GM21786 (cell line): ENCODE measurements at regions not wholly inside any gene's neighbourhood (a gene's known extent, or its start where the extent isn't known, plus 50 kb on each side); places are given as distances from the start of the nearest gene placed in this dataset.

Source experiments
- ATAC-seq: cut with Tn5 transposase; IDR thresholded peaks from one replicate; pipeline ENCODE4 v1.9.1; 2021; ENCODE audit not compliant: unreplicated experiment

DNA sequence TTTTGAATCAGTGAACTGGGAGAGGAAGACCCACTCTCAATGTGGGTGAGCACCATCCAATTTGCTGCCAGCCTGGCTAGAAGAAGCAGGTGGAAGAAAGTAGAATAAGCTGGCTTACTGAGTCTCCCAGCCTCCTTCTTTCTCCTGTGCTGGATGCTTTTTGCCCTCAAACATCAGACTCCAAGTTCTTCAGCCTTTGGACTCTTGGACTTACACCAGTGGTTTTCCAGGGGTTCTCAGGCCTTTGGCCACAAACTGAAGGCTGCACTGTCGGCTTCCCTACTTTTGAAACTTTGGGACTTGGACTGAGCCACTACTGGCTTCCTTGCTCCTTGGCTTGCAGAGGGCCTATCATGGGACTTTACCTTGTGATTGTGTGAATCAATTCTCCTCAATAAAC, 804.2 kb upstream of the SLITRK1 start:
- ATAC-seq: no peak

DNA sequence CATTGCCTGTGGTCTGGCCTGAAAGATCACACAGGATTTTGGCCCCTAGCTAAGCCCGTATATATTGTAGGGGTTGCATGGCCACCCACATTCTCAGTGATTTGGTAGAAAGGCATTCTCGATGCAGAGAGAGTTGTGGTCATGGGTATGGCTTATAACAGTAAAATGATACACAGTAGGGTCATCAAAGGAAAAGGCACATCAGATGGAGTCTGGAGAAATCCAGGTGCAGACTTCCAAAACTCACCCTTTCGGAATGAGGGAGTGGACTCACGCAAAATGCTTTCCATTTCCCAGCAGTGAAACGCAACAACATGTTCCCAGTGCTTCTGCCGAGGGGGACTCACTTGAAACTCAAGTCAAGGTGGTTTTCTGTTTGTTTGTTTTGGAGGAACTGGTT, 802.5 kb upstream of the SLITRK1 start:
- ATAC-seq: no peak

DNA sequence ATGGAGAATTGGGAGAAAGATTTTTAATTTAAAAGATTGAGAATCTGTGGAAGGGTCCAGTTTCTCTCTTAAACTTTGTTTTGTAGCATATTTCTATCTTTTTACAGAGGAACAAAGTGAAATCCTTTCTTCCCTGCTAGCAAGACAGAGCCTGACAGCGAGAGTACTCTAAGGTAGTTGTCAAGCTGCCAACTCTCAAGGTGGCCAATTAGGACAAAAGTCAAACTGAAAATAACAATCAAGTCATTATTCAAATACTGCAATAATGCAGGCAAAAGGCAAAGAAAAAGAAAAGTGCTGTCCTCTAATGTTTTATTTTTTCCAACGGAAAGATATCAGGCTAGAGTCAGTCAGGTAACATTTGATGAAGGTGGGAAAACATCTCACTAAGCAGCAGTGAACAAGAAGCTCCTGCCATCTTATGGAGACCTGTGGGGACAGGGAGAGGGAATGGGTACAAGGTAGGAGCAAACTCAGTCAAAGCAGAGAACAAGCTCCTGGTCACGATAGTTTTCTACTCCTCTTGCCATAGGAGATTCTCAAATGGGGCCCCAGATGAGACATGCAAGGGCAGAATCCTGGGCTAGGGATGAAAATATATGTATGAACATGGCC, 801.9 kb upstream of the SLITRK1 start:
- no peak for ATAC-seq

DNA sequence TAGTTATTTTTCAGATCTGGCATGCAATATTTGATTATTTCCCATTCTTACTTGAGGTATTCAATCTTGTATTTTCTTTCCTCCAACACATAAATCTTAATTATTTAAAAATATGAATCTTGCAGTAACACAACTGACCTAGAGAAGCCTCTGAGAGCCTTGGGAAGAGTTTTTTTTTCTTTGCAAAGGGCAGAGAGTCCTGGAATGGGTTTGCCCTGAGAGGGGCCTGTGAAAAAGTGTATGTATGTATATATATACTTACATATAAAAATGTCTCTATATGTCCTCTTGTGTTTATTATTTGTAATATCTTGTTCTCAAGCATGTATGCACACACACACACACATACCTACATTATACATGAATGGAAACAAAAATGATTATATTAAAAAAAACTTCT, 801.2 kb upstream of the SLITRK1 start:
- ATAC-seq: no peak

DNA sequence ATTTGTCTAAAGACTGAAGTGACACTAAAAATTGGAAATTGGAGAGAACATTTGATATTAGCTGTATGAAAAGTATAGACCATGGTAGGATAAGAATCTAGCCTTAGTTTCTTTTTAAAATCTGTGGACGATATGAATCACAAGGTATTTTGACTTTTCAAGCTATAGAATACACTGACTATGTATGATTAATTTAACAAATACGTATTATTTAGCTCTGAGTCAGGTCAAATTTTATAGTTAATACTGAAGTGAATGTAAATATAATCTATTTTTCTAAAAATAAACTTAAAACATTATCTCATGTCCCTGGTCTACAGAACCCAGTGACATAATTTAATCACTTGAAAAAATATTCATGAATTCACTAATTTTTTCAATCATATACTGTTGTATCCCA, 795.6 kb upstream of the SLITRK1 start:
- ATAC-seq: no peak

DNA sequence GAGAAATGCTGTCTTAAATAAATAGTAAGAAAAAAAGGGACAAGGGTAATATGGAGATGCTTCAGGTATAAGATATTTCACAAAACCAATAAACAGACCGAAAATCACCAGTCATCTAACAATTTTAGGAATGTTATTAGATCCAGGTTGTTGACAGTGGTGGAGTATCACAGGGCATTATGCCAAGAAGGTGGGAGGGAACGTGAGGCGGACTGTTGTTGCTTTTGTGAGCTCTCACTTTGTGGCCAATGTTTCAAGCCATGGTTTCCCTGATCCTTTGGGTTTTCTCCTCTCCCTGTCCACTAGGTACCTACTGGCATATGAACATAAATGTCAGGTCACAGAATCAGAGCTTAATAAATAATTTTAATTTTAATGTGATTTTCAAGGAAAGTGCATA, 790.3 kb upstream of the SLITRK1 start:
- ATAC-seq: no peak

DNA sequence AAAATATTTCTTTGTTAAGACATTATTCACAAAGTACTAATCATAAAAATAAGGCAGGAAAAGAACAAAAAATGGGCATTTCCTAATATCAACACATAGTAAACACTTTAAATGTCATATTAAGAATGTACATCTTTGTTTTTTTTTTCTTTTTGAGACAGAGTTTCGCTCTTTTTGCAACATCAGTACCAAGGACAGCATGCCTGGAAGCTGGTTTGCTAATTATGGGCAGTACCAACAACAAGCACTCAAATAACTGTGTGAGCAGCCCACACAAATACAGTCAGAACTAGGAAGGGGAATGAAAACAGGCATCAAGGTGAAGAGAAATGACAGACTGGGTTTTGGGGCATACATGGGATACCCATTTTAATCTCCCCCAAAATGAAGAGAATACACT, 788.0 kb upstream of the SLITRK1 start:
- no peak for ATAC-seq

DNA sequence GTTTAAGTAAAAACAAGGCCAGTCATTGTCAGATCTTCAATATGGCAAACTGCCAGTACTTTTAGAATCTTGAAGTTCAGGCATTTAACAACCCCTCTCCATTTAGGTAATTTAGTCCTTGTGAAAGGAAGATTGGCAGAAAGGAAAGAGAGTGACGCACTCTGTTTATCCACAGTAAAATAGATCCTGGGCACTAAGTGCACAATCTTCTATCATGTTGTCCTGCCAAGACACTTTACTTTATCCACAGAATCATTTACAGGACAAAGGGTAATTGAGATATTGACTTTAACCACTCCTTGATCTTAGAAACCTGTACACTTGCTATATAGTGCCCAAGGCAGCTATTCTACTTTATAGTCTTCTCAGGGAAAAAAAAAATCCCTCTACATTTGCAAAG, 786.4 kb upstream of the SLITRK1 start:
- no peak for ATAC-seq

DNA sequence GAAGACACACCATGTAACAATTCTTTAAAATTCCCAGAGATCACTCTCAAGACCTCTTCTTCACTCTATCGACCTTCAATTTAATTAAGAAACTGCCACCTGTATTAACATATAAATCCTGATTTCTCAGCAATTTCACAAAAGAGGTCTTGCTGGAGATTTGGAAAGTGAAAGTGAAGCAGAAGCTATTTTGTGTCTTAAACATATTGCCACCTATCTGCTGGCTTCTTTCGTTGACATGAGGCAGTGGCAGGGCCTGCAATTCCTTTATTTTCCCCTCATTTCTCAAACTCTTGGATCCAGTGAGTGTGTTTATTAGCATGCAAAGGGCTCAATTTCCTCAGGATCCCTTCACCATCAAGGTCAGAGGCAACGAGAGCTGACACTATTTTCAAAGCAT, 780.2 kb upstream of the SLITRK1 start:
- ATAC-seq: no peak

DNA sequence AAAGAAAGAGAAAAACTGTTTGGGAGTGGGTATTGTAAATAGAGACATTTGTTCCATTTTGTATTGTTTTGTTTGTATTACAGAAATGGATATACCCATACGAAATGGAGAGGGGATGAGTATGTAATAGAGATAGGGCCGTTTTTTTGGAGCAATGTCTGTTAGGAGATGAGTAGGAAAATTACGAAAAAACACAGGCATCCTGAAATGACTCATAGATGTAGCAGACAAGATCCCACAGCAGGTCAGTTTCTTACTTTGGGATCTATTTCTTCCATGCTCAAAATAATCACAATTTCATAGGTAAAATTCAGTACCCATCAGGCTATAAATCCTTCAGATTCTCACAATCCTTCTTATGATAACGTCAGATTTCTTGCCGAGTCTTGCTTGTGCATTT, 779.4 kb upstream of the SLITRK1 start:
- ATAC-seq: no peak

DNA sequence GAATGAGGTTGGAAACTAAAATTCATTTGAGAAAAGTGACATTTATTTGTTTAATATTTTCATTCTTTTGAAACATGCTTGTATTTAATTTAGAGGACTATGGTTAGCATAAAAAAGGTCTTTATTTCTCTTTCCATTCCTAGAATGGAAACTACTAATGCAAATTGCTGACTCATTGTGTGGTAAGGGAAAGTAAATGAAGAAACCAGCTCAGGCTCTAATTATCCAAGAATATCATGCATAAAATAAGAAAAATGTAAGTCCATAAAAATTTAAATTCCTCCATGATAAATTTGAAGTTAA, 777.0 kb upstream of the SLITRK1 start:
- ATAC-seq: no peak

DNA sequence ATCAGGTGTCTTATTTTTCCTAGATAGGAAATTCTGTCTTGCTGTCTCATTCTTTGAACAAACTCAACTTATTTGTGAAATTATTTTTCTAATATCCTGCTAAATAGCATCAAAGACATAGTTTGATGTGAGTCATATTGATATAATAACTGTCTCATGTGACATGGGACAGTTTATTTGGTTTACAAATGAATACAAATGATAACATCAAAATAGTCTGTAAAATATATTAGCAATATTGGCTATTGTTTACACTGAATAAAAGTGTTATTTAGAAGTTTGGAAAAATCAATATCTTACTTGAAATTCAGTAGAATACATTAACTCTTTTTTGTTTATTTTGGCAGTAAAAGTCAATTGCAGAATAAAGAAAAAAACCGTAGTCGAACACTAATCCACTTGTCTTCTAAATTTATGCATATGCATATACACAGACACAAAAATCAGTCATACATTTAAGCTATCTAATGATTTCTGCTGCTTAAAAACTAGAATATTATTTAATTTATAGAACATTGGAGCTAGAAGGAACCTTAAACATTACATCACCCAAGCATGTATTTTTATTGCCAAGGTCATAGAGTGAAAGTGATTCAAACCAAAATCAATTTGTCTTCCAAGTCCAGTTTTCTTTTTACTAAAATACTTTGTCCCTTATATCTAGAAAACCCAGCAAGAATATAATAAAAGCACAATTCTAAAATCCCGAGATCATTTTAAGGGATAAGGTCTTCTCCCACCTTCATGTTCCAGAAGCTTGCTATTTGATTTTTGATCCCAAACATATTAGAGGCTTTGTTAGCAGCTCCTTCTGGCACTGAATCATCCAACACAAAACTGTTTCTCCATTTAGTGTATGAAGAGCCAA, 776.5 kb upstream of the SLITRK1 start:
- ATAC-seq: no peak

DNA sequence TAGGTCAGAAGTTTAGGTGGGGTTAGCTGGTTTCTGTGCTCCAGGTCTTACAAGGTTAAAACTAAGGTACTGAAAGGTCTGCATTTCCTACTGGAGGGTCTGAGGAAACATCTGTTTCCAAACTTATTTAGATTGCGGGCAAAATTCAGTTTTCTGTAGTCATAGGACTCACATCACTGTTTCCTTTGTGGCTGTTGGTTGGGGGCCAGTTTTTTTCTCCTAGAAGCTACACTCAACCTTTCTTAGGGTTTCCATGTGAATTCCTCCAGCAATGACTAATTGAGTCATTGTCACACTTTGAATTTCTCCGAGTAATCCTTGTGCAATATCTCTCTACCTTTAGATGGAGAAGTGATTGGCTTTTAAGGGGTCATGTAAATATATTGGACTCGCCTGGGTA, 773.4 kb upstream of the SLITRK1 start:
- ATAC-seq: no peak

DNA sequence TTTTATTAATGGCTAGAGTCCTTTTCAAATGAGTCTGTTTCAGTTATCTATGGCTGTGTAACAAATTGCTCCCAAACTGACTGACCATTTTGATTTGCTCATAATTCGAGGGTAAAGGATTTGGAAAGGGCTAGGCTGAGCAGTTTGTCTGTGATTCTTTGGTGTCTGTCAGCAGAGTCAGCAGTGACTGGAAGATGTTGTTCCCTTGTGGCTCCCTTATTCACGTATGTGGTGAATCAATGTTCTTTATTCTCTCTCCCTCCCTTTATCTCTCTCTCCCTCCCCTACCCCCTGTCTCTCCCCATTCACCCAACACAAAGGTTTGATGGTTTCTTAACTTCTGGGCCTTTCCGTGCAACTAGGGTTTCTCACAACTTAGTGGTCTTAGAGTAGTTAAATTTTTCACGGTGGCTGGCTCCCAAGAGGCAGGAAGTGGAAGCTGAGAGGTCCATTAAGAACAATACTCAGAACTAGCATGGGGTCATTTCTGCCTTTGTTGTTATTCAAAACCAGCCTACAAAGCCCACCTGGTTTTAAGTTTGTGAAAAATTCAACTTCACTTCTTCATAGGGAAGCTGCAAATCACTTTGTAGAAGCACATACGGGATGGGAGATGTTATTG, 772.5 kb upstream of the SLITRK1 start:
- ATAC-seq: no peak

DNA sequence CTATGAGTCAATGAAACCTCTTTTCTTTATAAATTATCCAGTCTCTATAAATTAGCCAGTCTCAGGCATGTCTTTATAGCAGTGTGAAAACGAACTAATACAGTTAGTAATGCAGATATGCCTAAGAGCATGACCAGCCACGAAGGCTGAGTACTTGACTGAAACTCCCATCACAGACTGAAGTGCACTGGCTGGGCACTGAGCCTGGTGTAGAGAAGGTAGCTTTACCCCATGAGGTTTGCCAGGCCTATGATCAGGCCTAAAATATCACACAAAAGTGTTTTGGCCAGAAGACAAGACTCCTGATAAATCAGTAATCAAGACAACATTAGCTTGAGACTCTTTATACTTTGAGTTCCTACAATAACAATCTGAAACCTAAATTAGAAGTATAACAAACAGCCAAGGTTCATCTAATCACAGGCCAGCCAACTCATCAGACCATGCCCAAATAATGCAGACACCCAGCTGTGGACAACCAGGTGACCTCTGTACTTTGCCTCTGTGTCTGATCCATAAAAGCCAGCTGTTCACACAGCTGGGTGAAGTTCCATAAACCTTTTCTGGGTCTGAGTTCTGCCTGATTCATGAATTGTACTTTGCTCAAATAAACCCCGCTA, 771.8 kb upstream of the SLITRK1 start:
- ATAC-seq: no peak

DNA sequence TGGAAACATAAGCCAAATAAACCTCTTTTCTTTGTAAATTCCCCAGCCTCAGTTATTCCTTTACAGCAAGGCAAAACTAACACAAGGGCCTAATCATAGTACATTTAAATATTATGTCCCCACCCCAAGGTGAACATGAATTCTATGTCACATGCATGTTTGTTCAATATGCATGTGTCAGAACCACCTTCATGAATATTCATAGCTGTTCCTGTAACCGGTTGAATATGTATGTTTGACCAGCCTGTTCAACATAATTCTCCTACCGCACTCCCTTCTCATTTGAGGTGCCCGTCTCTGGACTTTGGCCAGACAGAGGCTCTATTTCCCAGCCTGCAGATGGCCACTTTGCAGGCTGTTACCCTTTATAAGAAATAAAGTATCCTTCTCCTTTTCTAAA, 769.4 kb upstream of the SLITRK1 start:
- ATAC-seq: no peak

DNA sequence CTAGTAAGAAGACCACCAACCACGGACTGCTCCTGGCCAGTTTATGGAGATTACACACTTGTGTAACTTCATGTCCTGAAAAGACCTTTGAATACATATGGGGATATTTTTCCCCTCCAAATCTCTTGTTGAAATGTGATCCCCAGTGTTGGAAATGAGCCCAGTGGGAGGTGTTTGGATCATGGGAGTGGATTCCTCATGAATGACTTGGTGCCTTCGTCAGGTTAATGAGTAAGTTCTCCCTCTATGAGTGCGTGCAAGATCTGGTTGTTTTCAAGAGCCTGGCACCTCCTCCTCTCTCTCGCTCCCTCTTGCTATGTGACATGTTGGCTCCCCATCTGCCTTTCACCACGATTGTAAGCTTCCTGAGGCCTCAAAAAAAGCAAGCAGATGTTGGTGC, 769.0 kb upstream of the SLITRK1 start:
- no peak for ATAC-seq

DNA sequence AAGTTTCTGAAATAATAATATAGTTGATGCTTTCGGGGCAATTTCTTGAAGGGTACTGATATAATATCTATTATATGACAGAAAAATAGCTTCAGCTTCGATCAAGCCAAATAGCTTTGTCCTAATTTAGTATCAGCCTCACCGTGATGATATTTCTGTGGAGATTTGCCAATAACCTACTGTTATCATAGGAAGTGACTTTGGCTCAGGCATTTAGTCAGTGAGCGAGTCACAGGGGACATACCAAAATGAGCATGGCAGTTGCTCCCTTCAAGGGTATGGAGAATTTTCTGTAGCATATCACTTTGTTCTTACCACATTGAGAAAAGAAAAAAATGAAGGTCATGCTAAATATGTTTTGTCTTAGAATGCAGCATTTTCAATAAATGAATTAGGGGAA, 767.6 kb upstream of the SLITRK1 start:
- ATAC-seq: no peak

DNA sequence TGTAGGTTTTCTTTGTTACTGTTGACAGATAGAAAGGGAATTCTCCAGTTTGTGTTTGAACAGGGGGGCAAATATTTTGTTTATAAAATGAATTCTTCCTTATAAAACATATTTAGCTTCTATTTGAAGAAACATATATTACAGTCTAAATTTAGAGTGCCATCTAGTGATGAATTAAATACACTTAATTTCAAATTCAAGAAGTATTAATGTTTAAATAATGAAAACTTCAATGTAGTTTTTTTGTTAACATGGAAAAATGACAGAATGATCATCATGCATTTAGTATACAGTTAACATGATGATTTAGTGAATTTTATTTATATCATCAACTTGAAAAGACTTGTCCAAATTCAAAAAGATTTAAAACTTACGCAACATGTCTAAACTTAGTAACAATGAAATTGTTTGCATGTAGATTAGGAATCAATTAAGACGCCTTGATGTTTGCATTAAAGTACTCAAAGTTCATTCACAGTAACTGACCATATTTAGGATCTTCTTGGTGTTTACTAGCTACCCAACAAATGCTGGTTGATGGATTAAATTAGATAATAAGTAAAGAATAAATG, 765.9 kb upstream of the SLITRK1 start:
- ATAC-seq: no peak

DNA sequence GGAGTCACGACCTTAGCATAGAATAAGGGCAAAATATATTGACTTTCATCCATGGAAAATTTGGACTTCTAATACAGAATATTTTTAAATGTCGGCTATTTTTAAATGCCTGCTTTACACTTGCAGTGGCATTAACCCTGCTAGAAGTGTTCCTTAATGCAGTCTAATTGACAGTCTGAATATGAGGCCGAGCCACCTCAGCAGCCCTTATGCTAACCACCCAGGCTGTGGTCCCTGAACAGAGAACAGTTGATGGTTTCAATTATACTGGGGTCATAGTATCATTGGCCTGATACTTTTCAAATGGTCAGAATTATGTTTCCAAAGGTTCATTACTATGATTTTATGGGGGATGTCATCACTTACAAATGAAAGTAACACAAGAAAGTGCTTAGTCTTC, 764.7 kb upstream of the SLITRK1 start:
- no peak for ATAC-seq

DNA sequence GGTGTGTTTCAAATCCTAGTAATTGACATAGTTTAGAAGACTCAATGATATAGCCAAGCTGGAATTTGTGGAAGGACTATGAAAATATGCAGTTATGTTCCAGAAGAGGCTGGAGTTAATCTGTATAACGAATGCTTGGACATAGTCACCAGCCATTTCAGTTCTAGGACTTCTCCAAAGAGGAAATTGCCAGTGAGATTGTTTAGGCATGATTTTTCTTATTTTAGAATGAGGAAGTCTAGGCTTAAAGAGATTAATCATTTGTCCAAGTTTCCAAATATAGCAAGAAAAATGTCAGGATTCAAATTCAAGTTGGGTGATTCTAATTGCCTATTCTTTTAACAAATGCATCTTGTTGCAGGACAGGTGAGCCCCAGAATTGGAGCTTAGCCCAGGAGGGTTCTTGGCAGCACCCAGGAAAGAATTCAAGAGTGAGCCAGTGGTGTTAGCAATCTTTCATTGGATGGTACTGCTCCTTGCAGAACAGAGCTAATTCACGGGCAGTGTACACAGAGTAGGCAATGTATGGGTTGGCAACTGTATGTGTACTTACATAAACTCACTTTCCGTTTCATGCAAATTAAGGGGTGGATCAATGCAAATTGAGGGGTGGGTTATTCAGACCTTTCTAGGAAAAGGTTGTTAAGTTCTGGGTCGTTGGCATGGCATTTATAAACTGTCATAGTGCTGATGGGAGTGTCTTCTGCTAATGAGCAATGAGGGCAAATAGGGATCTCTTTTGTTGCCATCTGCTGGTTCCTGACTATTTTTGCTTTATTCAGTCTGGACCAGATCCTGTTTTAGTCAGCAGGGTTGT, 763.1 kb upstream of the SLITRK1 start:
- ATAC-seq: no peak
